IMR-90 (cell line): ENCODE measurements at regions not wholly inside any gene's neighbourhood (a gene's known extent, or its start where the extent isn't known, plus 50 kb on each side); places are given as distances from the start of the nearest gene placed in this dataset.

Experiments used
- ATAC-seq: fragments of 200-7000 bp; cut with Tn5 transposase; 2 replicates; pipeline ENCODE4 v1.9.1; 2020; ENCODE audit warnings: low read depth, mild to moderate bottlenecking, moderate library complexity
- BruUV-seq: library from RNA; stranded (reverse); fragments of 400-500 nt; replicated peaks from 2 replicates; lab custom pipeline; 2021; lab: Mats Ljungman, UMichigan
- CTCF ChIA-PET: fragments of 300-600 bp; formaldehyde crosslinking; extraction: SDS; loops from one replicate; lab custom pipeline; 2021; ENCODE audit warnings: antibody characterized with exemption; lab: Yijun Ruan, JAX
- POLR2A ChIA-PET: fragments of 300-600 bp; sonication (Branson Sonifier 250); formaldehyde crosslinking; loops from one replicate; lab custom pipeline; 2022; ENCODE audit warnings: antibody characterized with exemption; ENCODE audit not compliant: unreplicated experiment; lab: Charles Lee
- DNase-seq: peaks from one replicate; pipeline ENCODE4 v3.0.0; 2013
- H2AFZ ChIP-seq: replicated peaks from 2 replicates; pipeline ENCODE3; 2013; ENCODE audit warnings: low read length, mild to moderate bottlenecking; ENCODE audit not compliant: poor library complexity
- H2AK5ac ChIP-seq: 2 replicates; pipeline ENCODE4 v1.6.1; 2013; ENCODE audit warnings: low read depth, low read length, inconsistent platforms
- H2AK9ac ChIP-seq: replicated peaks from 2 replicates; pipeline ENCODE3; 2013; ENCODE audit warnings: mild to moderate bottlenecking, low read depth, low read length, moderate library complexity; ENCODE audit not compliant: poor library complexity
- H2BK120ac ChIP-seq: 2 replicates; pipeline ENCODE4 v1.6.1; 2013; ENCODE audit warnings: low read depth, low read length, inconsistent platforms
- H2BK15ac ChIP-seq: 3 replicates; pipeline ENCODE4 v1.6.1; 2013; ENCODE audit warnings: low read depth, low read length, inconsistent platforms
- H2BK20ac ChIP-seq: 2 replicates; pipeline ENCODE4 v1.6.1; 2013; ENCODE audit warnings: low read depth, mild to moderate bottlenecking, inconsistent platforms, low read length, moderate library complexity
- H2BK5ac ChIP-seq: 2 replicates; pipeline ENCODE4 v1.6.1; 2013; ENCODE audit warnings: mild to moderate bottlenecking, low read depth, low read length, inconsistent platforms; ENCODE audit not compliant: poor library complexity, severe bottlenecking
- H3K14ac ChIP-seq: replicated peaks from 2 replicates; pipeline ENCODE4 v1.6.1; 2013; ENCODE audit warnings: low read depth, low read length, inconsistent platforms
- H3K18ac ChIP-seq: 2 replicates; pipeline ENCODE4 v1.6.1; 2013; ENCODE audit warnings: low read depth, low read length, control low read depth
- H3K23ac ChIP-seq: 2 replicates; pipeline ENCODE4 v1.6.1; 2013; ENCODE audit warnings: low read depth, low read length, inconsistent platforms
- H3K27ac ChIP-seq: 2 replicates; pipeline ENCODE4 v1.5.1; 2013; ENCODE audit warnings: mild to moderate bottlenecking, control low read depth, low read length; ENCODE audit not compliant: insufficient read depth
- H3K27me3 ChIP-seq: 2 replicates; pipeline ENCODE4 v1.6.1; 2013; ENCODE audit warnings: low read length; ENCODE audit not compliant: control insufficient read depth, insufficient read depth
- H3K36me3 ChIP-seq: 2 replicates; pipeline ENCODE4 v1.6.1; 2013; ENCODE audit warnings: low read length, mixed read lengths; ENCODE audit not compliant: control insufficient read depth, insufficient read depth
- H3K4ac ChIP-seq: 2 replicates; pipeline ENCODE4 v1.6.1; 2013; ENCODE audit warnings: low read depth, low read length, inconsistent platforms
- H3K4me1 ChIP-seq: 2 replicates; pipeline ENCODE4 v1.6.1; 2013; ENCODE audit warnings: low read length, mixed read lengths; ENCODE audit not compliant: control insufficient read depth, insufficient read depth
- H3K4me2 ChIP-seq: 2 replicates; pipeline ENCODE4 v1.6.1; 2013; ENCODE audit warnings: low read depth, mild to moderate bottlenecking, control low read depth, low read length, moderate library complexity
- H3K4me3 ChIP-seq: 2 replicates; pipeline ENCODE4 v1.5.1; 2013; ENCODE audit warnings: low read depth, mild to moderate bottlenecking, control low read depth, low read length, moderate library complexity; ENCODE audit not compliant: insufficient read depth
- H3K56ac ChIP-seq: 2 replicates; pipeline ENCODE4 v1.6.1; 2013; ENCODE audit warnings: low read length, inconsistent platforms; ENCODE audit not compliant: insufficient read depth; ENCODE audit errors: extremely low read depth
- H3K79me1 ChIP-seq, 2 experiments: 2 replicates each; pipeline ENCODE4 v1.6.1; 2013; ENCODE audit warnings: low read length in 2 of 2, inconsistent platforms in 1 of 2, low read depth in 1 of 2
- H3K9ac ChIP-seq: 2 replicates; pipeline ENCODE4 v1.6.1; 2013; ENCODE audit warnings: low read depth, low read length, control low read depth
- H3K9me1 ChIP-seq: 2 replicates; pipeline ENCODE4 v1.6.1; 2013; ENCODE audit warnings: low read length, inconsistent platforms; ENCODE audit not compliant: insufficient read depth
- H3K9me3 ChIP-seq: 2 replicates; pipeline ENCODE4 v1.6.1; 2013; ENCODE audit warnings: low read length; ENCODE audit not compliant: control insufficient read depth, insufficient read depth
- H4K20me1 ChIP-seq: 2 replicates; pipeline ENCODE4 v1.6.1; 2013; ENCODE audit warnings: low read length, inconsistent platforms; ENCODE audit not compliant: insufficient read depth
- H4K5ac ChIP-seq: 2 replicates; pipeline ENCODE4 v1.6.1; 2013; ENCODE audit warnings: mild to moderate bottlenecking, low read depth, low read length, control low read depth
- H4K8ac ChIP-seq, 2 experiments: 2 replicates each; pipeline ENCODE4 v1.6.1; 2013; ENCODE audit warnings: low read depth in 2 of 2, low read length in 2 of 2, control low read depth in 1 of 2, inconsistent platforms in 1 of 2
- H4K91ac ChIP-seq: 2 replicates; pipeline ENCODE4 v1.6.1; 2013; ENCODE audit warnings: low read depth, low read length, inconsistent platforms; ENCODE audit not compliant: insufficient read depth
- BHLHE40 ChIP-seq: fragments of 150-350 bp; IDR thresholded peaks from 2 replicates; pipeline ENCODE4 v1.6.1; 2016; ENCODE audit warnings: mild to moderate bottlenecking, low read depth, low read length
- CEBPB ChIP-seq: IDR thresholded peaks from 2 replicates; pipeline ENCODE4 v1.6.1; 2012; ENCODE audit warnings: low read depth, low read length, improper control_type of control experiment
- CHD1 ChIP-seq: IDR thresholded peaks from 2 replicates; pipeline ENCODE4 v1.6.1; 2012; ENCODE audit warnings: low read depth, low read length, improper control_type of control experiment
- FOS ChIP-seq: fragments of 150-350 bp; IDR thresholded peaks from 2 replicates; pipeline ENCODE4 v1.6.1; 2016; ENCODE audit warnings: low read depth, low read length
- MAFK ChIP-seq: IDR thresholded peaks from 2 replicates; pipeline ENCODE4 v1.6.1; 2012; ENCODE audit warnings: low read depth, low read length, improper control_type of control experiment
- MAZ ChIP-seq: IDR thresholded peaks from 2 replicates; pipeline ENCODE4 v1.6.1; 2012; ENCODE audit warnings: low read depth, mild to moderate bottlenecking, low read length, improper control_type of control experiment, moderate library complexity, borderline replicate concordance
- MXI1 ChIP-seq: IDR thresholded peaks from 2 replicates; pipeline ENCODE4 v1.6.1; 2012; ENCODE audit warnings: low read depth, mild to moderate bottlenecking, low read length, moderate library complexity, borderline replicate concordance
- NFE2L2 ChIP-seq: fragments of 150-350 bp; IDR thresholded peaks from 2 replicates; pipeline ENCODE4 v1.6.1; 2016; ENCODE audit warnings: low read depth, mild to moderate bottlenecking, low read length
- POLR2A ChIP-seq: IDR thresholded peaks from 2 replicates; pipeline ENCODE4 v1.6.1; 2012; ENCODE audit warnings: mild to moderate bottlenecking, low read depth, low read length
- RAD21 ChIP-seq: IDR thresholded peaks from 2 replicates; pipeline ENCODE4 v1.6.1; 2012; ENCODE audit warnings: low read length, improper control_type of control experiment
- RCOR1 ChIP-seq: IDR thresholded peaks from 2 replicates; pipeline ENCODE4 v1.6.1; 2012; ENCODE audit warnings: mild to moderate bottlenecking, low read length, improper control_type of control experiment; ENCODE audit not compliant: insufficient replicate concordance
- RFX5 ChIP-seq: IDR thresholded peaks from 2 replicates; pipeline ENCODE4 v1.8.0; 2012; ENCODE audit warnings: low read depth, mild to moderate bottlenecking, low read length, moderate library complexity
- SMC3 ChIP-seq: fragments of 150-350 bp; IDR thresholded peaks from 2 replicates; pipeline ENCODE4 v1.6.1; 2016; ENCODE audit warnings: low read depth, mild to moderate bottlenecking, antibody characterized with exemption, low read length, moderate library complexity
- WGBS, 2 experiments: methylation state at CpG; one replicate each; pipeline versions ENCODE4 v1.1.5 to v1.1.7; 2013; ENCODE audit warnings: missing lambda C conversion rate in 2 of 2; ENCODE audit not compliant: insufficient read length in 1 of 2; ENCODE audit errors: extremely low coverage in 2 of 2; 5-methylcytosine and 5-hydroxymethylcytosine counted together
- dilution Hi-C: fragments of 300-500 bp; cut with HindIII; formaldehyde crosslinking; loops from one replicate; pipeline ENCODE4 v1.14.3; 2018; ENCODE audit warnings: low sequenced_read_pairs; ENCODE audit not compliant: unreplicated experiment
- in situ Hi-C: fragments of 300-500 bp; cut with MboI; formaldehyde crosslinking; loops from 3 replicates; pipeline ENCODE4 v1.14.3; 2019; ENCODE audit warnings: low sequenced_read_pairs, inconsistent platforms, mixed read lengths
- intact Hi-C: fragments of 100-400 bp; cut with micrococcal nuclease; formaldehyde crosslinking; loops from 2 replicates; pipeline ENCODE4 v1.10.0; 2022
- TF ChIP-seq, protein P1 (sequence below): conservative IDR thresholded peaks from 2 replicates; pipeline ENCODE4 v1.5.1; 2012; ENCODE audit warnings: mild to moderate bottlenecking, low read depth, low read length, improper control_type of control experiment
- TF ChIP-seq, protein P2 (sequence below): fragments of 150-350 bp; IDR thresholded peaks from 2 replicates; pipeline ENCODE4 v1.6.1; 2016; ENCODE audit warnings: low read depth, mild to moderate bottlenecking, low read length, moderate library complexity, borderline replicate concordance
- TF ChIP-seq, protein P3 (sequence below): fragments of 150-350 bp; IDR thresholded peaks from 2 replicates; pipeline ENCODE4 v1.6.1; 2017; ENCODE audit warnings: mild to moderate bottlenecking, antibody characterized with exemption, low read length, low read depth

DNA sequence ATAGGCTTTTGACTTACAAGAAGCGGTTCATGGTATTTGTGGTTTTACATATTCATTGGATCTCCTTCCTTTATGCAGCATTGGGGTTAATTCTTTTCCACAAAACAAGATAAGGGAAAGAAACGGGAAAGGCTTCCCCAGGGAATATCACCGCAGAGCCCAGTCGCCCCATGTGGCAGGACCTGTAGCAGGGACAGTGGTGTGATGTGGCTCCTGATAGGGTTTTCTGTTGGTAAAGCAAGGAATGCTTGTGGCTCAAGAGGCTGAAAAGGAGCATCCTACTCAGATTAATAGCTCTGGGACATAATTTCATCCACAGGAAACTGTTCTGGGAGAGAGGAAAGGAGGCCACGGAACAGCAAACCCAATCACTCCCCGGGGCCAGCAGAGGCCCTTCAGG is 699.9 kb downstream of the MTRR start:
- Histone ChIP-seq H3K9ac (no peak overlapping the region), H3K56ac (no peak overlapping the region), H3K23ac (no peak overlapping the region), H3K36me3 (no peaks in the 10 kb centered on the region), H2BK120ac (no peak overlapping the region), H2AK5ac (no peak overlapping the region), H3K4ac (no peak overlapping the region), H3K27ac (no peak overlapping the region), H3K9me1 (no peaks in the 10 kb centered on the region), H3K18ac (no peak overlapping the region), H3K4me1 (no peaks in the 10 kb centered on the region), H3K79me1 (no peaks in the 10 kb centered on the region), H2BK15ac (no peak overlapping the region), H2AK9ac (no peak overlapping the region), H2BK5ac (no peak overlapping the region), H2BK20ac (no peak overlapping the region), H4K8ac (no peak overlapping the region), H3K4me2 (no peak overlapping the region), H4K5ac (no peak overlapping the region), H3K14ac (no peak overlapping the region), H4K20me1 (no peaks in the 10 kb centered on the region), H3K4me3 (no peak overlapping the region), H2AFZ (no peak overlapping the region), H3K27me3 (no peaks in the 10 kb centered on the region), H3K9me3 (no peaks in the 10 kb centered on the region), H4K91ac (no peak overlapping the region)
- ATAC-seq (no peak), DNase-seq (no peak)
- no peak for TF ChIP-seq BHLHE40
- TF ChIP-seq RFX5 = no peak
- TF ChIP-seq, protein P1, sequence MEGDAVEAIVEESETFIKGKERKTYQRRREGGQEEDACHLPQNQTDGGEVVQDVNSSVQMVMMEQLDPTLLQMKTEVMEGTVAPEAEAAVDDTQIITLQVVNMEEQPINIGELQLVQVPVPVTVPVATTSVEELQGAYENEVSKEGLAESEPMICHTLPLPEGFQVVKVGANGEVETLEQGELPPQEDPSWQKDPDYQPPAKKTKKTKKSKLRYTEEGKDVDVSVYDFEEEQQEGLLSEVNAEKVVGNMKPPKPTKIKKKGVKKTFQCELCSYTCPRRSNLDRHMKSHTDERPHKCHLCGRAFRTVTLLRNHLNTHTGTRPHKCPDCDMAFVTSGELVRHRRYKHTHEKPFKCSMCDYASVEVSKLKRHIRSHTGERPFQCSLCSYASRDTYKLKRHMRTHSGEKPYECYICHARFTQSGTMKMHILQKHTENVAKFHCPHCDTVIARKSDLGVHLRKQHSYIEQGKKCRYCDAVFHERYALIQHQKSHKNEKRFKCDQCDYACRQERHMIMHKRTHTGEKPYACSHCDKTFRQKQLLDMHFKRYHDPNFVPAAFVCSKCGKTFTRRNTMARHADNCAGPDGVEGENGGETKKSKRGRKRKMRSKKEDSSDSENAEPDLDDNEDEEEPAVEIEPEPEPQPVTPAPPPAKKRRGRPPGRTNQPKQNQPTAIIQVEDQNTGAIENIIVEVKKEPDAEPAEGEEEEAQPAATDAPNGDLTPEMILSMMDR = no peak
- no peak for TF ChIP-seq RCOR1
- TF ChIP-seq MAZ = no peak
- TF ChIP-seq, protein P2, sequence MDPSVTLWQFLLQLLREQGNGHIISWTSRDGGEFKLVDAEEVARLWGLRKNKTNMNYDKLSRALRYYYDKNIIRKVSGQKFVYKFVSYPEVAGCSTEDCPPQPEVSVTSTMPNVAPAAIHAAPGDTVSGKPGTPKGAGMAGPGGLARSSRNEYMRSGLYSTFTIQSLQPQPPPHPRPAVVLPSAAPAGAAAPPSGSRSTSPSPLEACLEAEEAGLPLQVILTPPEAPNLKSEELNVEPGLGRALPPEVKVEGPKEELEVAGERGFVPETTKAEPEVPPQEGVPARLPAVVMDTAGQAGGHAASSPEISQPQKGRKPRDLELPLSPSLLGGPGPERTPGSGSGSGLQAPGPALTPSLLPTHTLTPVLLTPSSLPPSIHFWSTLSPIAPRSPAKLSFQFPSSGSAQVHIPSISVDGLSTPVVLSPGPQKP = no peak
- no peak for TF ChIP-seq FOS
- no peak for TF ChIP-seq CHD1
- TF ChIP-seq SMC3 = no peak
- TF ChIP-seq MXI1 = no peak
- no peak for TF ChIP-seq RAD21
- no peak for TF ChIP-seq MAFK
- no peak for TF ChIP-seq NFE2L2
- TF ChIP-seq POLR2A = no peak
- TF ChIP-seq, protein P3, sequence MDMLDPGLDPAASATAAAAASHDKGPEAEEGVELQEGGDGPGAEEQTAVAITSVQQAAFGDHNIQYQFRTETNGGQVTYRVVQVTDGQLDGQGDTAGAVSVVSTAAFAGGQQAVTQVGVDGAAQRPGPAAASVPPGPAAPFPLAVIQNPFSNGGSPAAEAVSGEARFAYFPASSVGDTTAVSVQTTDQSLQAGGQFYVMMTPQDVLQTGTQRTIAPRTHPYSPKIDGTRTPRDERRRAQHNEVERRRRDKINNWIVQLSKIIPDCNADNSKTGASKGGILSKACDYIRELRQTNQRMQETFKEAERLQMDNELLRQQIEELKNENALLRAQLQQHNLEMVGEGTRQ = no peak
- no peak for TF ChIP-seq CEBPB
- in situ Hi-C loops = no loop called here
- WGBS, 2 experiments = no CpG with 5 or more reads among the region's 6 CpGs
- dilution Hi-C loops = no loop called here
- BruUV-seq = no TSS peak
- intact Hi-C loops = no loop called here
- ChIA-PET POLR2A (no interaction called here), CTCF (no interaction called here)
